ENCODE measurements at regions not wholly inside any gene's neighbourhood (a gene's known extent, or its start where the extent isn't known, plus 50 kb on each side); places are given as distances from the start of the nearest gene placed in this dataset.

- H3K27ac ChIP-seq (ENCODE audit: extremely low read length, insufficient read depth, low read length): no peak overlapping the region
- BruUV-seq (replicated peaks): no TSS peak
- H3K79me2 ChIP-seq (ENCODE audit: insufficient read depth, low read length): no peaks in the 10 kb centered on the region
- POLR2A ChIA-PET: no interaction called here
- no peaks in the 10 kb centered on the region for H4K20me1 ChIP-seq (ENCODE audit: insufficient read depth, low read length)
- no peak overlapping the region for H2AFZ ChIP-seq (ENCODE audit: low read length)
- in situ Hi-C loops (cut with HindIII; ENCODE audit: extremely low pct_ligation_motif_present, low pct_unique_long_range_greater_than_20kb) (no loop called here), intact Hi-C loops (cut with micrococcal nuclease; ENCODE audit: unreplicated experiment) (no loop called here)
- no peaks in the 10 kb centered on the region for H3K4me1 ChIP-seq (ENCODE audit: insufficient read depth, low read length)
- H3K27me3 ChIP-seq (ENCODE audit: control insufficient read depth in 1 of 2, insufficient read depth in 2 of 2, low read length in 2 of 2): no peaks in the 10 kb centered on the region
- no peaks in the 10 kb centered on the region for H3K9me3 ChIP-seq (ENCODE audit: low read length)
- DNase-seq (ENCODE audit: low spot score) (no peak), FAIRE-seq (no peak), ATAC-seq (no peak)
- no peak overlapping the region for H3K9ac ChIP-seq (ENCODE audit: insufficient read depth, low read depth, low read length)
- no peak overlapping the region for H3K4me3 ChIP-seq (replicated peaks in 1 of 3; ENCODE audit: insufficient read depth in 1 of 3, low read depth in 2 of 3, low read length in 3 of 3)
- no peaks in the 10 kb centered on the region for H3K36me3 ChIP-seq (replicated peaks in 1 of 2; ENCODE audit: control insufficient read depth in 1 of 2, insufficient read depth in 2 of 2, low read length in 2 of 2)
- no peak overlapping the region for H3K4me2 ChIP-seq (ENCODE audit: low read depth, low read length)
- no peak for TF ChIP-seq HNF1A (IDR thresholded peaks at IDR 0.05; ENCODE audit: low read depth)
- no peak for TF ChIP-seq HNF1A (CRISPR knock-in tag; IDR thresholded peaks at IDR 0.05; ENCODE audit: borderline replicate concordance)
- peak; percentile 59 for TF ChIP-seq NFE2L2 (IDR thresholded peaks at IDR 0.05; ENCODE audit: low read length)
- peak; percentile 34 to 40 for TF ChIP-seq MAFK (conservative IDR thresholded peaks at IDR 0.05 in 1 of 2, IDR thresholded peaks at IDR 0.05 in 1 of 2; ENCODE audit: low read length in 2 of 2)
- CTCF ChIA-PET (ENCODE audit: low intra/inter-chr PET ratio, low total read pairs): no interaction called here
Observed at GRCh38 chr3:180409170-180409569, 192.8 kb upstream of the TTC14 start.

GRCh38 chr3:180409883-180410282 is 192.1 kb upstream of the TTC14 start:
- no peak overlapping the region for H3K4me2 ChIP-seq (ENCODE audit: low read depth, low read length)
- no peak overlapping the region for H2AFZ ChIP-seq (ENCODE audit: low read length)
- no peaks in the 10 kb centered on the region for H3K9me3 ChIP-seq (ENCODE audit: low read length)
- ATAC-seq (no peak), FAIRE-seq (no peak), DNase-seq (ENCODE audit: low spot score) (no peak)
- H3K9ac ChIP-seq (ENCODE audit: insufficient read depth, low read depth, low read length): no peak overlapping the region
- no peaks in the 10 kb centered on the region for H3K27me3 ChIP-seq (ENCODE audit: control insufficient read depth in 1 of 2, insufficient read depth in 2 of 2, low read length in 2 of 2)
- no peak overlapping the region for H3K27ac ChIP-seq (ENCODE audit: extremely low read length, insufficient read depth, low read length)
- no peaks in the 10 kb centered on the region for H3K79me2 ChIP-seq (ENCODE audit: insufficient read depth, low read length)
- TF ChIP-seq ZFP82 (CRISPR knock-in tag; IDR thresholded peaks at IDR 0.05; ENCODE audit: borderline replicate concordance) (no peak), HNRNPUL1 (IDR thresholded peaks at IDR 0.05; ENCODE audit: low read depth, low read length) (no peak), SKI (IDR thresholded peaks at IDR 0.05; ENCODE audit: partially characterized antibody) (no peak)
- no peaks in the 10 kb centered on the region for H4K20me1 ChIP-seq (ENCODE audit: insufficient read depth, low read length)
- intact Hi-C loops (cut with micrococcal nuclease; ENCODE audit: unreplicated experiment) (no loop called here), in situ Hi-C loops (cut with HindIII; ENCODE audit: extremely low pct_ligation_motif_present, low pct_unique_long_range_greater_than_20kb) (no loop called here)
- ChIA-PET POLR2A (no interaction called here), CTCF (ENCODE audit: low intra/inter-chr PET ratio, low total read pairs) (no interaction called here)
- H3K36me3 ChIP-seq (replicated peaks in 1 of 2; ENCODE audit: control insufficient read depth in 1 of 2, insufficient read depth in 2 of 2, low read length in 2 of 2): no peaks in the 10 kb centered on the region
- 2% methylated on average over 2 of the region's 2 CpGs for WGBS (ENCODE audit: low lambda C conversion rate)
- H3K4me1 ChIP-seq (ENCODE audit: insufficient read depth, low read length): no peaks in the 10 kb centered on the region
- BruUV-seq (replicated peaks): no TSS peak
- no peak overlapping the region for H3K4me3 ChIP-seq (replicated peaks in 1 of 3; ENCODE audit: insufficient read depth in 1 of 3, low read depth in 2 of 3, low read length in 3 of 3)
